ENCODE measurements at regions not wholly inside any gene's neighbourhood (a gene's known extent, or its start where the extent isn't known, plus 50 kb on each side); places are given as distances from the start of the nearest gene placed in this dataset.

DNA sequence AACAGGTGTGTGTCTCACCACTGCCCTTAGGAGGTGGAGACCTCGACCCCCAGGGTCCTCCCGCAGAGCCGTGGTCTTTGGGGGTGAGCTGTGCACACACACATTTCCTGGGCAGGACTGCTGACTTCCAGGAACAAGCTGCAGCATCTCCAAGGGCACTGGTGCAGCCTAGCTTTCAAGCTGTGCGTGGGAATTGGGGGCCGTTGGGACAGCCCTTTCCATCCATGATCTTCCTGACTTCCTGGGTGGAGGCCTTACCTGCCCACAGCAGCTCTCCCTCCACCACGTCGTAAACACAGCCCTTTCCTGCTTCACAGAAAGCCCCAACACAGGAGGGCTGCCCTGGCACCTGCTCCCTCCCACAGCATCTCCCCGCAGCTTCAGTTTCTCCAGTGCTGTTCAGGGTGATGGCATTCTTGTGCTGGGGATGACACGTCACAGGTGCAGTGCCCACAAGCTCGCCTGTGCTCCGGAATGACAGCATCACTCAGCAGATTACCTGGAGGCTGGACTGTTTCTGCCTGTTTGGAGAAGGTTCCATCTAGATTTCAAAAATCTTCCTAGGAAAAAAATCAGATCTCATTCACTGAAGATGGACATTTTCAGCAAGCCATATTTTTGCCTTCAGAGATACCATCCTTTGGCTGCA, 208.0 kb upstream of the PPP2R2D start (continued):
- TF ChIP-seq, protein P1, sequence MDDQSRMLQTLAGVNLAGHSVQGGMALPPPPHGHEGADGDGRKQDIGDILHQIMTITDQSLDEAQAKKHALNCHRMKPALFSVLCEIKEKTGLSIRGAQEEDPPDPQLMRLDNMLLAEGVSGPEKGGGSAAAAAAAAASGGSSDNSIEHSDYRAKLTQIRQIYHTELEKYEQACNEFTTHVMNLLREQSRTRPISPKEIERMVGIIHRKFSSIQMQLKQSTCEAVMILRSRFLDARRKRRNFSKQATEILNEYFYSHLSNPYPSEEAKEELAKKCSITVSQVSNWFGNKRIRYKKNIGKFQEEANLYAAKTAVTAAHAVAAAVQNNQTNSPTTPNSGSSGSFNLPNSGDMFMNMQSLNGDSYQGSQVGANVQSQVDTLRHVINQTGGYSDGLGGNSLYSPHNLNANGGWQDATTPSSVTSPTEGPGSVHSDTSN (IDR thresholded peaks at IDR 0.05) = no peak
- TF ChIP-seq, protein P2, sequence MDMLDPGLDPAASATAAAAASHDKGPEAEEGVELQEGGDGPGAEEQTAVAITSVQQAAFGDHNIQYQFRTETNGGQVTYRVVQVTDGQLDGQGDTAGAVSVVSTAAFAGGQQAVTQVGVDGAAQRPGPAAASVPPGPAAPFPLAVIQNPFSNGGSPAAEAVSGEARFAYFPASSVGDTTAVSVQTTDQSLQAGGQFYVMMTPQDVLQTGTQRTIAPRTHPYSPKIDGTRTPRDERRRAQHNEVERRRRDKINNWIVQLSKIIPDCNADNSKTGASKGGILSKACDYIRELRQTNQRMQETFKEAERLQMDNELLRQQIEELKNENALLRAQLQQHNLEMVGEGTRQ (IDR thresholded peaks at IDR 0.05) = no peak
- TF ChIP-seq, protein P3, sequence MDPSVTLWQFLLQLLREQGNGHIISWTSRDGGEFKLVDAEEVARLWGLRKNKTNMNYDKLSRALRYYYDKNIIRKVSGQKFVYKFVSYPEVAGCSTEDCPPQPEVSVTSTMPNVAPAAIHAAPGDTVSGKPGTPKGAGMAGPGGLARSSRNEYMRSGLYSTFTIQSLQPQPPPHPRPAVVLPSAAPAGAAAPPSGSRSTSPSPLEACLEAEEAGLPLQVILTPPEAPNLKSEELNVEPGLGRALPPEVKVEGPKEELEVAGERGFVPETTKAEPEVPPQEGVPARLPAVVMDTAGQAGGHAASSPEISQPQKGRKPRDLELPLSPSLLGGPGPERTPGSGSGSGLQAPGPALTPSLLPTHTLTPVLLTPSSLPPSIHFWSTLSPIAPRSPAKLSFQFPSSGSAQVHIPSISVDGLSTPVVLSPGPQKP (IDR thresholded peaks at IDR 0.05; ENCODE audit: low read depth, low read length) = no peak

DNA sequence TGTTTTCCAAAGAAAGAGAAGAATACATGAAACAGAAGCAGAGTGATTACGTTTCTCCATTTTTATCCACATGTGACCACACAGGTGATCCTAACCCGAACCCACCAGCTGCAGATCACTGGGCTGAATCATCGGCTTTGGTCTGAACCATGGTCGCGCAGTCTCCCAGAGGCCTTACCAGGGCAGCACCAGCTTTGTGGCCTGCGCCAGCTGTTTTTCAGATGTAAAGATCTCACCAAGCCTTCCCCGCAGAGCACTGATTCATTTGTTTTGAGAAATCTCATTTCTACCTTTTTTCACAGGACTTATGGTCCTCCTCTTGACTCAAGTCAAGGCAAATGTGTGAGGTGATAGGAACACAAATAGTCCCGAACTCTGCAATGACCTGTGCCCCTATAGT, 207.0 kb upstream of the PPP2R2D start:
- H3K4me2 ChIP-seq = no peak overlapping the region
- no peak for FAIRE-seq
- H3K4me1 ChIP-seq = no peaks in the 10 kb centered on the region
- ATAC-seq = no peak
- POLR2A ChIA-PET = no interaction called here
- no peak for DNase-seq (ENCODE audit: low read depth in 1 of 2, low spot score in 1 of 2)
- WGBS (ENCODE audit: missing lambda C conversion rate) = 43% methylated on average over 8 of the region's 8 CpGs
- H3K9me3 ChIP-seq = no peaks in the 10 kb centered on the region
- H3K4me3 ChIP-seq = no peak overlapping the region
- TF ChIP-seq, protein P4, sequence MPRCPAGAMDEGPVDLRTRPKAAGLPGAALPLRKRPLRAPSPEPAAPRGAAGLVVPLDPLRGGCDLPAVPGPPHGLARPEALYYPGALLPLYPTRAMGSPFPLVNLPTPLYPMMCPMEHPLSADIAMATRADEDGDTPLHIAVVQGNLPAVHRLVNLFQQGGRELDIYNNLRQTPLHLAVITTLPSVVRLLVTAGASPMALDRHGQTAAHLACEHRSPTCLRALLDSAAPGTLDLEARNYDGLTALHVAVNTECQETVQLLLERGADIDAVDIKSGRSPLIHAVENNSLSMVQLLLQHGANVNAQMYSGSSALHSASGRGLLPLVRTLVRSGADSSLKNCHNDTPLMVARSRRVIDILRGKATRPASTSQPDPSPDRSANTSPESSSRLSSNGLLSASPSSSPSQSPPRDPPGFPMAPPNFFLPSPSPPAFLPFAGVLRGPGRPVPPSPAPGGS (IDR thresholded peaks at IDR 0.05) = no peak
- TF ChIP-seq BHLHE40 (IDR thresholded peaks at IDR 0.05; ENCODE audit: low read depth, low read length) (no peak), EHF (CRISPR knock-in tag; IDR thresholded peaks at IDR 0.05) (no peak), RCOR1 (IDR thresholded peaks at IDR 0.05; ENCODE audit: low read depth, low read length) (no peak), SREBF2 (IDR thresholded peaks at IDR 0.05) (no peak), FOSB (CRISPR knock-in tag; IDR thresholded peaks at IDR 0.05) (no peak), POLR2AphosphoS2 (conservative IDR thresholded peaks at IDR 0.05; ENCODE audit: low read length) (no peak), JUN (IDR thresholded peaks at IDR 0.05) (no peak), RAD21 (conservative IDR thresholded peaks at IDR 0.05 in 1 of 2, IDR thresholded peaks at IDR 0.05 in 1 of 2) (no peak), TP53 (CRISPR knock-in tag; IDR thresholded peaks at IDR 0.05) (no peak), HOXB5 (CRISPR knock-in tag; IDR thresholded peaks at IDR 0.05) (no peak), KDM1A (IDR thresholded peaks at IDR 0.05; ENCODE audit: low read depth) (no peak), EHMT2 (IDR thresholded peaks at IDR 0.05; ENCODE audit: low read depth) (no peak), MAFK (IDR thresholded peaks at IDR 0.05; ENCODE audit: partially characterized antibody) (no peak)
- TF ChIP-seq, protein P5, sequence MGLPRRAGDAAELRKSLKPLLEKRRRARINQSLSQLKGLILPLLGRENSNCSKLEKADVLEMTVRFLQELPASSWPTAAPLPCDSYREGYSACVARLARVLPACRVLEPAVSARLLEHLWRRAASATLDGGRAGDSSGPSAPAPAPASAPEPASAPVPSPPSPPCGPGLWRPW (IDR thresholded peaks at IDR 0.05) = no peak
- TF ChIP-seq, protein P6, sequence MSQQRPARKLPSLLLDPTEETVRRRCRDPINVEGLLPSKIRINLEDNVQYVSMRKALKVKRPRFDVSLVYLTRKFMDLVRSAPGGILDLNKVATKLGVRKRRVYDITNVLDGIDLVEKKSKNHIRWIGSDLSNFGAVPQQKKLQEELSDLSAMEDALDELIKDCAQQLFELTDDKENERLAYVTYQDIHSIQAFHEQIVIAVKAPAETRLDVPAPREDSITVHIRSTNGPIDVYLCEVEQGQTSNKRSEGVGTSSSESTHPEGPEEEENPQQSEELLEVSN (IDR thresholded peaks at IDR 0.05; ENCODE audit: borderline replicate concordance, low read depth) = no peak
- TF ChIP-seq, protein P7, sequence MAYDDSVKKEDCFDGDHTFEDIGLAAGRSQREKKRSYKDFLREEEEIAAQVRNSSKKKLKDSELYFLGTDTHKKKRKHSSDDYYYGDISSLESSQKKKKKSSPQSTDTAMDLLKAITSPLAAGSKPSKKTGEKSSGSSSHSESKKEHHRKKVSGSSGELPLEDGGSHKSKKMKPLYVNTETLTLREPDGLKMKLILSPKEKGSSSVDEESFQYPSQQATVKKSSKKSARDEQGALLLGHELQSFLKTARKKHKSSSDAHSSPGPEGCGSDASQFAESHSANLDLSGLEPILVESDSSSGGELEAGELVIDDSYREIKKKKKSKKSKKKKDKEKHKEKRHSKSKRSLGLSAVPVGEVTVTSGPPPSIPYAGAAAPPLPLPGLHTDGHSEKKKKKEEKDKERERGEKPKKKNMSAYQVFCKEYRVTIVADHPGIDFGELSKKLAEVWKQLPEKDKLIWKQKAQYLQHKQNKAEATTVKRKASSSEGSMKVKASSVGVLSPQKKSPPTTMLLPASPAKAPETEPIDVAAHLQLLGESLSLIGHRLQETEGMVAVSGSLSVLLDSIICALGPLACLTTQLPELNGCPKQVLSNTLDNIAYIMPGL (CRISPR knock-in tag; IDR thresholded peaks at IDR 0.05; ENCODE audit: borderline replicate concordance) = no peak
- CTCF ChIA-PET = interaction anchor here (1.3 kb wide), 1 partner anchor 1503 kb away, joined by 3 read pairs; no protein-coding TSS in a partner anchor
- H3K27ac ChIP-seq = no peak overlapping the region
